Vagina (tissue), 2 donors: ENCODE measurements at regions not wholly inside any gene's neighbourhood (a gene's known extent, or its start where the extent isn't known, plus 50 kb on each side); places are given as distances from the start of the nearest gene placed in this dataset.

Experiments used
- DNase-seq, 2 donors: peaks; one replicate each; pipeline ENCODE4 v3.0.0-alpha.2; 2017; ENCODE audit errors: extremely low spot score in 2 of 2
- H3K27ac ChIP-seq: fragments of 200-600 bp; sonication (generic); one replicate; pipeline ENCODE4 v1.5.1; 2019
- H3K27me3 ChIP-seq: fragments of 200-600 bp; sonication (generic); one replicate; pipeline ENCODE4 v1.5.1; 2019
- H3K36me3 ChIP-seq, 2 donors: fragments of 200-600 bp; sonication (generic); one replicate each; pipeline ENCODE4 v1.5.1; 2017 to 2019
- H3K4me1 ChIP-seq: fragments of 200-600 bp; sonication (generic); one replicate; pipeline ENCODE4 v1.5.1; 2019
- H3K4me3 ChIP-seq, 2 donors: fragments of 200-600 bp; sonication (generic); 1 replicate in 1 of 2; 2 replicates in 1 of 2; pipeline ENCODE4 v1.5.1; 2016 to 2019
- H3K9me3 ChIP-seq: fragments of 200-600 bp; sonication (generic); one replicate; pipeline ENCODE4 v1.5.1; 2019
- POLR2A ChIP-seq, 2 donors: fragments of 450-650 bp; IDR thresholded peaks; one replicate each; pipeline ENCODE4 v1.6.1; 2017; ENCODE audit warnings: antibody characterized with exemption in 2 of 2, mild to moderate bottlenecking in 2 of 2, moderate library complexity in 2 of 2
- POLR2AphosphoS5 ChIP-seq, 2 donors: sonication (generic); formaldehyde crosslinking; IDR thresholded peaks; one replicate each; pipeline ENCODE4 v1.9.0; 2017; ENCODE audit warnings: antibody characterized with exemption in 2 of 2, mild to moderate bottlenecking in 2 of 2, low read depth in 1 of 2; ENCODE audit not compliant: insufficient read depth in 1 of 2
- intact Hi-C: fragments of 100-400 bp; cut with DNase I; formaldehyde crosslinking; loops from one replicate; pipeline ENCODE4 v1.15.1; 2023
- TF ChIP-seq, protein P1 (sequence below), 3 experiments: fragments of 450-650 bp in 2 of 3; fragments of 200-600 bp in 1 of 3; sonication (generic) in 1 of 3; IDR thresholded peaks; one replicate each; pipeline ENCODE4 v1.5.1; 2017 to 2019; ENCODE audit warnings: antibody characterized with exemption in 3 of 3, mild to moderate bottlenecking in 2 of 3, moderate library complexity in 2 of 3

DNA sequence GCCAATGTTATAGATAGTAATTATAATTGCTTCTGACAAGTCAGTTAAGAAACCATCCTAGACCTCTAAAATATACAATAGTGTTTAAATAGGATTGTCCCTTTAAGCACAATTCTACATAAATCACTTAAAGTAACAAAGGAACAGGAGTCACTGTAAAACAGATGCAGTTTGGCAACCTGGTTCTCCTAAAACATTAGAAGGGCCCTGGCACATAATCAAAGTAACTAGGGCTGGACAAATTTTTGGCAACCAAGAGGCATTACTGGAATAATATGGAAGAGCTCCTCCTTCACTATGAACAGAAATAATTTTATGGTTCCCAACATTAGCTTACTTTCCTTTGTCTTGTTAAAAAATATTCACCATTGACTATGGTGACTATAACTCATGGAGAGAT lies 75.0 kb upstream of the CCDC160 start:
- H3K4me3 ChIP-seq, result no peak overlapping the region
- intact Hi-C loops, result no loop called here
- no peaks in the 10 kb centered on the region for H3K9me3 ChIP-seq
- DNase-seq, result no peak
- TF ChIP-seq, protein P1, sequence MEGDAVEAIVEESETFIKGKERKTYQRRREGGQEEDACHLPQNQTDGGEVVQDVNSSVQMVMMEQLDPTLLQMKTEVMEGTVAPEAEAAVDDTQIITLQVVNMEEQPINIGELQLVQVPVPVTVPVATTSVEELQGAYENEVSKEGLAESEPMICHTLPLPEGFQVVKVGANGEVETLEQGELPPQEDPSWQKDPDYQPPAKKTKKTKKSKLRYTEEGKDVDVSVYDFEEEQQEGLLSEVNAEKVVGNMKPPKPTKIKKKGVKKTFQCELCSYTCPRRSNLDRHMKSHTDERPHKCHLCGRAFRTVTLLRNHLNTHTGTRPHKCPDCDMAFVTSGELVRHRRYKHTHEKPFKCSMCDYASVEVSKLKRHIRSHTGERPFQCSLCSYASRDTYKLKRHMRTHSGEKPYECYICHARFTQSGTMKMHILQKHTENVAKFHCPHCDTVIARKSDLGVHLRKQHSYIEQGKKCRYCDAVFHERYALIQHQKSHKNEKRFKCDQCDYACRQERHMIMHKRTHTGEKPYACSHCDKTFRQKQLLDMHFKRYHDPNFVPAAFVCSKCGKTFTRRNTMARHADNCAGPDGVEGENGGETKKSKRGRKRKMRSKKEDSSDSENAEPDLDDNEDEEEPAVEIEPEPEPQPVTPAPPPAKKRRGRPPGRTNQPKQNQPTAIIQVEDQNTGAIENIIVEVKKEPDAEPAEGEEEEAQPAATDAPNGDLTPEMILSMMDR (IDR thresholded peaks at IDR 0.05), result no peak
- TF ChIP-seq POLR2AphosphoS5 (IDR thresholded peaks at IDR 0.05; ENCODE audit: insufficient read depth in 1 of 2, low read depth in 1 of 2) (no peak), POLR2A (IDR thresholded peaks at IDR 0.05) (no peak)
- no peaks in the 10 kb centered on the region for H3K4me1 ChIP-seq
- H3K27me3 ChIP-seq, result no peaks in the 10 kb centered on the region
- no peak overlapping the region for H3K27ac ChIP-seq
- H3K36me3 ChIP-seq, result no peaks in the 10 kb centered on the region

GRCh38 chrX:134163836-134164235 lies 73.1 kb upstream of the CCDC160 start:
- intact Hi-C loops, result no loop called here
- no peak for DNase-seq

GRCh38 chrX:134167591-134168203 lies 69.3 kb upstream of the CCDC160 start:
- Histone ChIP-seq H3K36me3 (no peaks in the 10 kb centered on the region), H3K4me1 (no peaks in the 10 kb centered on the region), H3K27ac (no peak overlapping the region), H3K27me3 (no peaks in the 10 kb centered on the region), H3K4me3 (no peak overlapping the region), H3K9me3 (no peaks in the 10 kb centered on the region)
- intact Hi-C loops, result no loop called here
- no peak for DNase-seq
- TF ChIP-seq, protein P1 (IDR thresholded peaks at IDR 0.05), result no peak
- no peak for TF ChIP-seq POLR2A (IDR thresholded peaks at IDR 0.05)
- no peak for TF ChIP-seq POLR2AphosphoS5 (IDR thresholded peaks at IDR 0.05; ENCODE audit: insufficient read depth in 1 of 2, low read depth in 1 of 2)

More at GRCh38 chrX:134163836-134164235, 73.1 kb upstream of the CCDC160 start:
- Histone ChIP-seq H3K4me1 (no peaks in the 10 kb centered on the region), H3K36me3 (no peaks in the 10 kb centered on the region), H3K27me3 (no peaks in the 10 kb centered on the region), H3K4me3 (no peak overlapping the region), H3K9me3 (no peaks in the 10 kb centered on the region), H3K27ac (no peak overlapping the region)
- TF ChIP-seq POLR2A (IDR thresholded peaks at IDR 0.05) (no peak), POLR2AphosphoS5 (IDR thresholded peaks at IDR 0.05; ENCODE audit: insufficient read depth in 1 of 2, low read depth in 1 of 2) (no peak)
- TF ChIP-seq, protein P1 (IDR thresholded peaks at IDR 0.05), result no peak

DNA sequence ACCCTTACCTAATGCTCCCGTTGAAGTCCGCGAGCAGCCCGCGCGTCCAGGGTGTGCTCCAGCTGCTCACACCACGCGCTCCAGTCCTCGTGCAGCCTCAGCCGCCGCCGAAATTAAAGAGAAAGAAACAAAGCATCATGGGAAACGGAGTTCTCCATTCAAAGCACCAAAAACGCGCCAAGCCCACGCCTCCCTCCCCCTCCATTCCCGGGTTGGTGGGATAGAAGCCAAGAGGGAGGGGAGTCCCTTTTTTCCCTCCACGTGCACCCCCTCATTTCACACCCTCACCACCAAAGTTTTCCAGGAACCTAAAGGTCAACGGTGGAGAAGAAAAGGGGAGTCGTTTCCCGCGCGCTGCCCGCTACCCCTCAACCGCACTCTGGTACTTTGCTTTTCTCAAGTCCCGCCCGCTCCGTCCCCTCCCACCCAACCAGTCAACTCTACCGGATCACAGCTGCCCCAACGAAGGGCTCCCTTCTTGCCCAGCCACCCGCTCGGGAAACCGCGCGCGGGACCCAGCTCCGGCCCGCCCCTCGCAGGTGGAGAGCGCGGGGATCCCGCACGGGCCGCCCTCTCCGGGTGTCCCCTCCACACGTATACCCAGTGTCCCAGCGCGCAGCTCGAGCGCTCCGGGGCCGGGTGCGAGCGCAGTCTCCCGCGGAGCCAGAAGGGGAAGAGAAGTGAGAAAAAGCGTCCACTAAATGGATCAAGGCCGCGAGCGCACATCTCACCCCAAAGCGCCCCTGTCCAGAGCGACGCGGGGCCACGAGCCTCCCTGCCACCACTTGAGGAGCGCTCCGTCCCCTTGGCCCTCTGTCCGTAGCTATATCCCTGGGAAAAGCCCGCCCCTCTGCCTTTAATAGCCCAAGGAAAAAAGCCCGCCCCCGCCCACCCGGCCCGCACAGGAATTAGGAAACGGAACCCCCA lies 65.1 kb upstream of the CCDC160 start:
- Histone ChIP-seq H3K27ac (no peak overlapping the region), H3K4me1 (no peaks in the 10 kb centered on the region), H3K9me3 (no peaks in the 10 kb centered on the region), H3K27me3 (no peaks in the 10 kb centered on the region), H3K4me3 (peak overlapping the region; percentile 43 to 47), H3K36me3 (no peaks in the 10 kb centered on the region)
- intact Hi-C loops, result no loop called here
- no peak for TF ChIP-seq POLR2AphosphoS5 (IDR thresholded peaks at IDR 0.05; ENCODE audit: insufficient read depth in 1 of 2, low read depth in 1 of 2)
- TF ChIP-seq, protein P1 (IDR thresholded peaks at IDR 0.05), result no peak
- TF ChIP-seq POLR2A (IDR thresholded peaks at IDR 0.05), result no peak
- no peak for DNase-seq
